GM10248 (cell line): ENCODE measurements at regions not wholly inside any gene's neighbourhood (a gene's known extent, or its start where the extent isn't known, plus 50 kb on each side); places are given as distances from the start of the nearest gene placed in this dataset.

Source experiments
- CTCF ChIA-PET: fragments of 300-600 bp; sonication (Branson Sonifier 250); formaldehyde crosslinking; extraction: SDS; loops from one replicate; lab custom pipeline; 2021; ENCODE audit warnings: antibody characterized with exemption; lab: Yijun Ruan, JAX
- POLR2A ChIA-PET: fragments of 350-650 bp; sonication (Branson Sonifier 250); formaldehyde crosslinking; extraction: SDS; loops from one replicate; lab custom pipeline; 2020; ENCODE audit warnings: antibody characterized with exemption; lab: Yijun Ruan, JAX
- DNase-seq: peaks from one replicate; pipeline ENCODE4 v3.0.0; 2012; ENCODE audit errors: extremely low spot score
- TF ChIP-seq, protein P1 (sequence below): IDR thresholded peaks from 2 replicates; pipeline ENCODE4 v1.5.1; 2012; ENCODE audit warnings: mild to moderate bottlenecking, low read depth; ENCODE audit errors: extremely low read depth, missing control alignments, control extremely low read depth

DNA sequence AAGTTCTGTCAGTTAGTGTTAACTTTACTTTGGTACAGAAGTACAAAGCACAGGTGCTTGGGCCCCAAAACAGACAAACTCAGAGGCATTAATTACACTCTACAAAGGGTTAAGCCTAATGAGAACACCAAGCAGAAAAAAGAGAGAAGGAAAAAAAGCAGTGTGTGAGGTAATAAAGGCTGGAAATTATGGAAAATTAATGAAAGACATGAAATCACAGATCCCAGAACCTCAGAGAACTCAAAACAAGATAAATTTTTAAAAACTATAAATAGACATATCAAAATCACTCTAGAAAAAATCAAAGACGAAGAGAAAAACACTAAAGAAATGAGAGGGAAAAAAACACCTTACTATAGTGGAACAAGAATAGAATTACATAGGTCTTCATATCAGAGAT lies 354.2 kb upstream of the ADAMTS16 start:
- TF ChIP-seq, protein P1, sequence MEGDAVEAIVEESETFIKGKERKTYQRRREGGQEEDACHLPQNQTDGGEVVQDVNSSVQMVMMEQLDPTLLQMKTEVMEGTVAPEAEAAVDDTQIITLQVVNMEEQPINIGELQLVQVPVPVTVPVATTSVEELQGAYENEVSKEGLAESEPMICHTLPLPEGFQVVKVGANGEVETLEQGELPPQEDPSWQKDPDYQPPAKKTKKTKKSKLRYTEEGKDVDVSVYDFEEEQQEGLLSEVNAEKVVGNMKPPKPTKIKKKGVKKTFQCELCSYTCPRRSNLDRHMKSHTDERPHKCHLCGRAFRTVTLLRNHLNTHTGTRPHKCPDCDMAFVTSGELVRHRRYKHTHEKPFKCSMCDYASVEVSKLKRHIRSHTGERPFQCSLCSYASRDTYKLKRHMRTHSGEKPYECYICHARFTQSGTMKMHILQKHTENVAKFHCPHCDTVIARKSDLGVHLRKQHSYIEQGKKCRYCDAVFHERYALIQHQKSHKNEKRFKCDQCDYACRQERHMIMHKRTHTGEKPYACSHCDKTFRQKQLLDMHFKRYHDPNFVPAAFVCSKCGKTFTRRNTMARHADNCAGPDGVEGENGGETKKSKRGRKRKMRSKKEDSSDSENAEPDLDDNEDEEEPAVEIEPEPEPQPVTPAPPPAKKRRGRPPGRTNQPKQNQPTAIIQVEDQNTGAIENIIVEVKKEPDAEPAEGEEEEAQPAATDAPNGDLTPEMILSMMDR = no peak
- CTCF ChIA-PET = no interaction called here
- DNase-seq = no peak
- POLR2A ChIA-PET = no interaction called here

DNA sequence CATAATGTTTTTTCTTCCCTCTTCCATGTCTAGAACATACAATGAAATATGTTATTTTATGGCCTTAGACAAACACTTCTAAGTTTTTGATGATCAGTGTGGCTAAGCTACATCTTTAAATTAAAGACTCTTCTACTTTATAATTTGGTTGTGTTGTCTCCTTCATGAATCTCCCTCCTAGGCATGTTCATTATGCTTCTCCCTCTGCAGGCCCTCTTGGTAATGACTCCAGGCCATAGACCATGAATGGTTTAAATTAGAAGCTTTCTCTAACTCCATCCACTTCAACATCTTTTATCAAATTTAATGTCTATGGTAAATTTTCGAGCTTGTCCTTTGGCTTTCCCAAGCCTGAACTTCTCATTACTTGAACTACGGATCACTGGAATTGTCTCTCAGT lies 342.7 kb upstream of the ADAMTS16 start:
- DNase-seq = no peak
- CTCF ChIA-PET = no interaction called here
- POLR2A ChIA-PET = no interaction called here
- TF ChIP-seq, protein P1 = no peak

DNA sequence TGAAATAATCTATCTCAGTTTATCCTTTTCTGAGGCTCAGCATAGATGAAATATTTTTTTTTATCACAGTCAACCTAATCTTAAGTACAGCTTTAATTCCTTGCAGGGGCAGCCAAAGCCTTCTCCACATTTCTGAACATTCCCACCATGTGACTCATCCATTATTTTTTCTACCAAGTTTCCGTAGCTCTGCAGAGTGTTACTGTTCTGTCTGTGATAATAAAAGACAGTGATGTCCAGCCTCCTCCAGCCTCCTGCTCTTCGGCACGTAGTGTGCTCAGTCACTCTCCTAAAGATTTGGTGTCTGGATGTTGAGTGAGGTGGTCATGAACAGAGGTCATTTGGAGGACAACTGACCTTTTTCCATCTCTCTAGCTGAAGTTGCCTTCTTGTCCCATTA lies 338.1 kb upstream of the ADAMTS16 start:
- CTCF ChIA-PET = no interaction called here
- POLR2A ChIA-PET = no interaction called here
- TF ChIP-seq, protein P1 = no peak
- DNase-seq = no peak

DNA sequence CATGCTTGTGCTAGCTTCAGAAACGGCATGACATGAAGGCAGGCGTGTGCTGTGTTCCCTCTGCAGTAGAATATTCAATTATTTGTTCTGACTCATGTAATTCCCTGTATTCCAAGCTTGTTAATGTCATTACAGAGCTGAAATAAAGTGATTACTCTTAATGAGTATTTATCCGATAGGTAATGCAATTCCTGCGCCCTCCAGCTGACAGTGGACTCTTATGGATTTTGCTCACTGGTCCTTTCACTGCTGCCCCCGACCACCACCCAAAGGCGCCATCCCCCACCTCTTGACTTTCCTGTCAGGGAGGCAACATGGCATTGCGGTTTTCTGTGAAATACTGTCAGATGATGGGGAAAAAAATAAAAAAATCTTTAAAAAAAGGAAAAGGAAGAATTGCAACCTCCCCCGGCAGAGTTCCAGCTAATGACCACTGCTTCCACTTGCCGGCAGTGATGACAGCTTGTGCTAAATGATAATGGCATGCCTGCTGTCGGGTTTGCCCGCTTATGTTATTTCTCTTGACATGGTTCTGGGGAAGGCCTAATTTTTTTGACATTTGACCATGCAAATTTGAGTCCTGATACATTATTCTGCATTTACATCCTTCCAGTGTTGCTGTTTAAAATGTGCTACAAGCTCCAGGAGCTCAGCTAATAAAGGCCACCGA lies 335.3 kb upstream of the ADAMTS16 start:
- no peak for DNase-seq
- CTCF ChIA-PET = no interaction called here
- POLR2A ChIA-PET = no interaction called here
- TF ChIP-seq, protein P1 = no peak

DNA sequence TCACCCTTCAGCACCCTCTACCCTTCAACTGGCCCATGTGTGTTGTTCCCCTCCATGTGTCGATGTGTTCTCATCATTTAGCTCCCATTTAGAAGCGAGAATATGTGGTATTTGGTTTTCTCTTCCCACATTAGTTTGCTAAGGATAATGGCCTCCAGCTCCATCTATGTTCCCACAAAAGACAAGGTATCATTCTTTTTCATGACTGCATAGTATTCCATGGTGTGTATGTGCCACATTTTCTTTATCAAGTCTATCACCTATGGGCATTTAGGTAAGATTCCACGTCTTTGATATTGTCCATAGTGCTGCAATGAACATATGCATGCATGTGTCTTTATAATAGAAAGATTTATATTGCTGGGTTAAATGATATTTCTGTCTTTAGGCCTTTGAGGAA lies 325.1 kb upstream of the ADAMTS16 start:
- DNase-seq = no peak
- TF ChIP-seq, protein P1 = no peak
- CTCF ChIA-PET = no interaction called here
- POLR2A ChIA-PET = no interaction called here

DNA sequence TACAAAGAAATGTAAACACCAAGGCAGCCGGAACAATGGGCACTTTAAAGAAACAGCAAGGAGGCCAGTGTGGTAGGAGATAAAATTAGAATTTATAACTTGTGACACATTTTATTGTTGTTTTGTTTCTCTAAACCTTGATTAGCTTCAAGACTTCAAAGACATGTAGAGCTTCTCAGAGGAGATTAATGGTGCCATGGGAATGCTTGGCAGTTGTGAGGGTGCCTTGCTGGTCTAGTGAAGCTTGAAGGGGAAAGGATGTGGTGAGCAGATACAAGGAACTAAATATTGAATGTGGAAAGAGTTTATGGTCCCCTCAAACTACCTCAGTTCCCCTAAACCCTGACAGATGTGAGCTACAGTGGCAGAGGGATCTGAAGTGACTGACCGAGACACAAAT lies 322.4 kb upstream of the ADAMTS16 start:
- no peak for DNase-seq
- ChIA-PET CTCF (interaction anchor here (1.1 kb wide), 1 partner anchor 9 kb away, joined by 4 read pairs; no protein-coding TSS in a partner anchor), POLR2A (no interaction called here)
- TF ChIP-seq, protein P1 = no peak

DNA sequence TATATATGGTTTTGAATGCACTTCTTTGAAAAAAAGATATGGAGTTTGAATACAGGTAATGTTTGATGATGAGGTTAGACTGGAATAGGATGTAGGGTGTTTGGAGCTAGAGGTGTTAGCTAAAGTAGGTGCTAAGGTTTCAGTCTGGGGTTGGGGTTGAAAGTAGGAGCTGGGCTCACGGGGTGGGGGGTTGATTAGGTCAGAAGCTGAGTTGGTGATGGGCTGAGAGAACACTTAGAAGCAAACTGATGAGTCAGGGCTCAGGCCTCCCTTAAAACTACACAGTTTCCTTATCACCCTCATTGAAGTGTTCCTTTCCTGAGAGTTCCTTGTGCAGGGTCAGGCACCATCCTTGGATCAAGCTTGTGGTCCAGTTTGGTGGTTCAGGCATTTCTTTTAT lies 308.8 kb upstream of the ADAMTS16 start:
- ChIA-PET CTCF (no interaction called here), POLR2A (no interaction called here)
- TF ChIP-seq, protein P1 = no peak
- no peak for DNase-seq
